ENCODE measurements at regions not wholly inside any gene's neighbourhood (a gene's known extent, or its start where the extent isn't known, plus 50 kb on each side); places are given as distances from the start of the nearest gene placed in this dataset.

DNA sequence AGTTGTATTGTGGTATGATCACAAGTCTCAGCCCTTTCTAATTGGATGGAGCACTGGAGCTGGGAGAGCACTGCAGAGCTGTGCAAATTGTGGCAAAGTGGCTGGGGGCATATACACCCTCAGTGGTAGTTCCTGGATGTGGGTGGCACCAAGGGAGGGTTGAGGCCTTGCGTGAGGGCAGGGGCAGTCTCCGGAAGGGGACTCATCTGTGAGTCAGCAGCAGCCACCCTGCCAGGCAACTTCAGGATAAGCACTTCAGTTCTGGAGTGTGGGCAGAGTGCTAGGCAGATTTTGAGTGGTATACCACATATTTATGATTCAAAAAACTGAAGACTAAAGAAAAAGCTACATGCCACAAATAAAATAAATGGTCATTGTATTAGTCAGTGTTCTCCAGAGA, 210.5 kb downstream of the ETV1 start:
- TF ChIP-seq, protein P1, sequence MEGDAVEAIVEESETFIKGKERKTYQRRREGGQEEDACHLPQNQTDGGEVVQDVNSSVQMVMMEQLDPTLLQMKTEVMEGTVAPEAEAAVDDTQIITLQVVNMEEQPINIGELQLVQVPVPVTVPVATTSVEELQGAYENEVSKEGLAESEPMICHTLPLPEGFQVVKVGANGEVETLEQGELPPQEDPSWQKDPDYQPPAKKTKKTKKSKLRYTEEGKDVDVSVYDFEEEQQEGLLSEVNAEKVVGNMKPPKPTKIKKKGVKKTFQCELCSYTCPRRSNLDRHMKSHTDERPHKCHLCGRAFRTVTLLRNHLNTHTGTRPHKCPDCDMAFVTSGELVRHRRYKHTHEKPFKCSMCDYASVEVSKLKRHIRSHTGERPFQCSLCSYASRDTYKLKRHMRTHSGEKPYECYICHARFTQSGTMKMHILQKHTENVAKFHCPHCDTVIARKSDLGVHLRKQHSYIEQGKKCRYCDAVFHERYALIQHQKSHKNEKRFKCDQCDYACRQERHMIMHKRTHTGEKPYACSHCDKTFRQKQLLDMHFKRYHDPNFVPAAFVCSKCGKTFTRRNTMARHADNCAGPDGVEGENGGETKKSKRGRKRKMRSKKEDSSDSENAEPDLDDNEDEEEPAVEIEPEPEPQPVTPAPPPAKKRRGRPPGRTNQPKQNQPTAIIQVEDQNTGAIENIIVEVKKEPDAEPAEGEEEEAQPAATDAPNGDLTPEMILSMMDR (IDR thresholded peaks at IDR 0.05; ENCODE audit: low read depth, low read length, poor library complexity, severe bottlenecking), result no peak
- TF ChIP-seq EZH2phosphoT487 (IDR thresholded peaks at IDR 0.05; ENCODE audit: borderline replicate concordance, low read length), result no peak

Data from DOHH2 (cell line).